HepG2 (cell line): ENCODE measurements at regions not wholly inside any gene's neighbourhood (a gene's known extent, or its start where the extent isn't known, plus 50 kb on each side); places are given as distances from the start of the nearest gene placed in this dataset.

ENCODE experiments used
- ARID3A ChIP-seq: IDR thresholded peaks from 2 replicates; pipeline ENCODE4 v1.6.1; 2012; ENCODE audit warnings: low read depth, low read length, improper control_type of control experiment
- ARNTL ChIP-seq: sonication (generic); formaldehyde crosslinking; IDR thresholded peaks from 2 replicates; pipeline ENCODE4 v1.4.0; 2020; ENCODE audit warnings: mild to moderate bottlenecking, missing genetic modification reagents
- NFE2 ChIP-seq: sonication (generic); formaldehyde crosslinking; IDR thresholded peaks from 2 replicates; pipeline ENCODE4 v1.4.0; 2020; ENCODE audit warnings: missing genetic modification reagents
- NFE2L2 ChIP-seq: fragments of 150-350 bp; IDR thresholded peaks from 2 replicates; pipeline ENCODE4 v1.6.1; 2014; ENCODE audit warnings: low read length
- POLR2AphosphoS5 ChIP-seq: IDR thresholded peaks from 2 replicates; pipeline ENCODE4 v1.6.1; 2012; ENCODE audit warnings: low read depth, low read length
- RAD21 ChIP-seq: fragments of 450-650 bp; formaldehyde crosslinking; IDR thresholded peaks from 2 replicates; pipeline ENCODE4 v1.5.0; 2020; ENCODE audit warnings: mild to moderate bottlenecking
- SIN3A ChIP-seq: IDR thresholded peaks from 2 replicates; pipeline ENCODE4 v1.6.1; 2011; ENCODE audit warnings: low read depth, mild to moderate bottlenecking, control low read depth, low read length, borderline replicate concordance
- TBL1XR1 ChIP-seq: fragments of 150-350 bp; IDR thresholded peaks from 2 replicates; pipeline ENCODE4 v1.6.1; 2014; ENCODE audit warnings: borderline replicate concordance, low read length; ENCODE audit not compliant: partially characterized antibody
- ZNF143 ChIP-seq: sonication (generic); formaldehyde crosslinking; IDR thresholded peaks from 2 replicates; pipeline ENCODE4 v1.4.0; 2020; ENCODE audit warnings: missing genetic modification reagents
- ZNF501 ChIP-seq: sonication (generic); formaldehyde crosslinking; IDR thresholded peaks from 2 replicates; pipeline ENCODE4 v1.5.1; 2020; ENCODE audit warnings: mild to moderate bottlenecking, moderate library complexity, missing genetic modification reagents
- TF ChIP-seq, protein P1 (sequence below): sonication (generic); formaldehyde crosslinking; IDR thresholded peaks from 2 replicates; pipeline ENCODE4 v1.4.0; 2020; ENCODE audit warnings: missing genetic modification reagents
- TF ChIP-seq, protein P2 (sequence below): sonication (generic); formaldehyde crosslinking; IDR thresholded peaks from 2 replicates; pipeline ENCODE4 v1.5.0; 2020; ENCODE audit warnings: mild to moderate bottlenecking, missing genetic modification reagents, moderate library complexity
- TF ChIP-seq, protein P3 (sequence below): sonication (generic); formaldehyde crosslinking; IDR thresholded peaks from 2 replicates; pipeline ENCODE4 v1.4.0; 2020; ENCODE audit warnings: mild to moderate bottlenecking, missing genetic modification reagents

DNA sequence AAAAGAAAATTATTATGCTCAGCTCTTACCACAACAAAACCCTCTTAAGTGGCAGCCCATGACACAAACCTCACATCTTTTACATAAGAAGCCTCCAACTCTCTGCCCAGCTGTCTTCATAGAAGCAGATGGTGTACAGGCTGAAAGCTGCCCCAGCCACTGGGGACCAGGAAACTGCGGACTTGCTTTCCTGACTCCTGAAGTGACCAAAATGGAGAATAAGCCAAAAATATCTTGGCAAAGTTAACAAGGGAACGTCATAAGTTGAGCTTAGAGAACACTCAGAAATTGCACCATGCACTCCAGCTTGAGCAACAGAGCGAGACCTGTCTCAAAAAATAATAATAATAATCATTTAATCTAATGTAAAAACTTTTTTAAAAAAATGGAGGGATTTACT is 160.3 kb upstream of the CDYL start:
- TF ChIP-seq, protein P1, sequence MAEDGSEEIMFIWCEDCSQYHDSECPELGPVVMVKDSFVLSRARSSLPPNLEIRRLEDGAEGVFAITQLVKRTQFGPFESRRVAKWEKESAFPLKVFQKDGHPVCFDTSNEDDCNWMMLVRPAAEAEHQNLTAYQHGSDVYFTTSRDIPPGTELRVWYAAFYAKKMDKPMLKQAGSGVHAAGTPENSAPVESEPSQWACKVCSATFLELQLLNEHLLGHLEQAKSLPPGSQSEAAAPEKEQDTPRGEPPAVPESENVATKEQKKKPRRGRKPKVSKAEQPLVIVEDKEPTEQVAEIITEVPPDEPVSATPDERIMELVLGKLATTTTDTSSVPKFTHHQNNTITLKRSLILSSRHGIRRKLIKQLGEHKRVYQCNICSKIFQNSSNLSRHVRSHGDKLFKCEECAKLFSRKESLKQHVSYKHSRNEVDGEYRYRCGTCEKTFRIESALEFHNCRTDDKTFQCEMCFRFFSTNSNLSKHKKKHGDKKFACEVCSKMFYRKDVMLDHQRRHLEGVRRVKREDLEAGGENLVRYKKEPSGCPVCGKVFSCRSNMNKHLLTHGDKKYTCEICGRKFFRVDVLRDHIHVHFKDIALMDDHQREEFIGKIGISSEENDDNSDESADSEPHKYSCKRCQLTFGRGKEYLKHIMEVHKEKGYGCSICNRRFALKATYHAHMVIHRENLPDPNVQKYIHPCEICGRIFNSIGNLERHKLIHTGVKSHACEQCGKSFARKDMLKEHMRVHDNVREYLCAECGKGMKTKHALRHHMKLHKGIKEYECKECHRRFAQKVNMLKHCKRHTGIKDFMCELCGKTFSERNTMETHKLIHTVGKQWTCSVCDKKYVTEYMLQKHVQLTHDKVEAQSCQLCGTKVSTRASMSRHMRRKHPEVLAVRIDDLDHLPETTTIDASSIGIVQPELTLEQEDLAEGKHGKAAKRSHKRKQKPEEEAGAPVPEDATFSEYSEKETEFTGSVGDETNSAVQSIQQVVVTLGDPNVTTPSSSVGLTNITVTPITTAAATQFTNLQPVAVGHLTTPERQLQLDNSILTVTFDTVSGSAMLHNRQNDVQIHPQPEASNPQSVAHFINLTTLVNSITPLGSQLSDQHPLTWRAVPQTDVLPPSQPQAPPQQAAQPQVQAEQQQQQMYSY = no peak
- no peak for TF ChIP-seq RAD21
- TF ChIP-seq, protein P2, sequence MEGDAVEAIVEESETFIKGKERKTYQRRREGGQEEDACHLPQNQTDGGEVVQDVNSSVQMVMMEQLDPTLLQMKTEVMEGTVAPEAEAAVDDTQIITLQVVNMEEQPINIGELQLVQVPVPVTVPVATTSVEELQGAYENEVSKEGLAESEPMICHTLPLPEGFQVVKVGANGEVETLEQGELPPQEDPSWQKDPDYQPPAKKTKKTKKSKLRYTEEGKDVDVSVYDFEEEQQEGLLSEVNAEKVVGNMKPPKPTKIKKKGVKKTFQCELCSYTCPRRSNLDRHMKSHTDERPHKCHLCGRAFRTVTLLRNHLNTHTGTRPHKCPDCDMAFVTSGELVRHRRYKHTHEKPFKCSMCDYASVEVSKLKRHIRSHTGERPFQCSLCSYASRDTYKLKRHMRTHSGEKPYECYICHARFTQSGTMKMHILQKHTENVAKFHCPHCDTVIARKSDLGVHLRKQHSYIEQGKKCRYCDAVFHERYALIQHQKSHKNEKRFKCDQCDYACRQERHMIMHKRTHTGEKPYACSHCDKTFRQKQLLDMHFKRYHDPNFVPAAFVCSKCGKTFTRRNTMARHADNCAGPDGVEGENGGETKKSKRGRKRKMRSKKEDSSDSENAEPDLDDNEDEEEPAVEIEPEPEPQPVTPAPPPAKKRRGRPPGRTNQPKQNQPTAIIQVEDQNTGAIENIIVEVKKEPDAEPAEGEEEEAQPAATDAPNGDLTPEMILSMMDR (CRISPR knock-in tag) = no peak
- TF ChIP-seq POLR2AphosphoS5 = no peak
- TF ChIP-seq ZNF143 (CRISPR knock-in tag) = no peak
- no peak for TF ChIP-seq TBL1XR1
- TF ChIP-seq ARNTL (CRISPR knock-in tag) = no peak
- TF ChIP-seq NFE2 (CRISPR knock-in tag) = no peak
- no peak for TF ChIP-seq ZNF501 (CRISPR knock-in tag)
- TF ChIP-seq NFE2L2 = no peak
- TF ChIP-seq, protein P3, sequence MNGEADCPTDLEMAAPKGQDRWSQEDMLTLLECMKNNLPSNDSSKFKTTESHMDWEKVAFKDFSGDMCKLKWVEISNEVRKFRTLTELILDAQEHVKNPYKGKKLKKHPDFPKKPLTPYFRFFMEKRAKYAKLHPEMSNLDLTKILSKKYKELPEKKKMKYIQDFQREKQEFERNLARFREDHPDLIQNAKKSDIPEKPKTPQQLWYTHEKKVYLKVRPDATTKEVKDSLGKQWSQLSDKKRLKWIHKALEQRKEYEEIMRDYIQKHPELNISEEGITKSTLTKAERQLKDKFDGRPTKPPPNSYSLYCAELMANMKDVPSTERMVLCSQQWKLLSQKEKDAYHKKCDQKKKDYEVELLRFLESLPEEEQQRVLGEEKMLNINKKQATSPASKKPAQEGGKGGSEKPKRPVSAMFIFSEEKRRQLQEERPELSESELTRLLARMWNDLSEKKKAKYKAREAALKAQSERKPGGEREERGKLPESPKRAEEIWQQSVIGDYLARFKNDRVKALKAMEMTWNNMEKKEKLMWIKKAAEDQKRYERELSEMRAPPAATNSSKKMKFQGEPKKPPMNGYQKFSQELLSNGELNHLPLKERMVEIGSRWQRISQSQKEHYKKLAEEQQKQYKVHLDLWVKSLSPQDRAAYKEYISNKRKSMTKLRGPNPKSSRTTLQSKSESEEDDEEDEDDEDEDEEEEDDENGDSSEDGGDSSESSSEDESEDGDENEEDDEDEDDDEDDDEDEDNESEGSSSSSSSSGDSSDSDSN (CRISPR knock-in tag) = no peak
- TF ChIP-seq SIN3A = no peak
- no peak for TF ChIP-seq ARID3A
